UCSD-AML1 (cell line): ENCODE measurements at regions not wholly inside any gene's neighbourhood (a gene's known extent, or its start where the extent isn't known, plus 50 kb on each side); places are given as distances from the start of the nearest gene placed in this dataset.

Experiments
- DNase-seq: peaks from one replicate; lab custom pipeline; 2025; ENCODE audit not compliant: unreplicated experiment; lab: John Stamatoyannopoulos, UW

GRCh38 chr11:109342261-109342660, 79.7 kb upstream of the C11orf87 start:
- DNase-seq, result no peak

- DNase-seq, result no peak
Measured at GRCh38 chr11:109343242-109343641, 78.7 kb upstream of the C11orf87 start.

- no peak for DNase-seq
Measured at GRCh38 chr11:109347304-109347703, 74.7 kb upstream of the C11orf87 start.

- DNase-seq, result no peak
Measured at GRCh38 chr11:109349276-109350080, 72.5 kb upstream of the C11orf87 start.

DNA sequence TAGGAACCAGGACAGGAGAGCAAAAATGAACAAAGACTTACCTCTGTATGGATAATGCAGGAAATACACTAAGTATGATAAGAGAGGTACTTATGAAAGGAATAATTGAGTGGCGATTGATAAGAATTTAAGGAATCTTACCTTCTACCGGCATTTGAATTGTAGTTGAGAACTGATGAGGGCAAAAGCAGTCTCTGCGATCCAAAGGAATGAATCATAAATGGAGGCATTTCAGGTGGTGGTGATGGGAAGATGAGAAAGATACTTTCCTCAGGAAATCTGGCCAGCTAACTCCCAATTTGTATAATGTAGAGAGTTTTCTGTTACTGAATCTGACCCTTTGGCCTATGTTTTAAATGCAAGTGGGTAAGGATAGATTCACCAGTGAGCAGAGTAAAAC, 71.9 kb upstream of the C11orf87 start:
- DNase-seq, result no peak

- no peak for DNase-seq
Measured at GRCh38 chr11:109362059-109362458, 59.9 kb upstream of the C11orf87 start.

DNA sequence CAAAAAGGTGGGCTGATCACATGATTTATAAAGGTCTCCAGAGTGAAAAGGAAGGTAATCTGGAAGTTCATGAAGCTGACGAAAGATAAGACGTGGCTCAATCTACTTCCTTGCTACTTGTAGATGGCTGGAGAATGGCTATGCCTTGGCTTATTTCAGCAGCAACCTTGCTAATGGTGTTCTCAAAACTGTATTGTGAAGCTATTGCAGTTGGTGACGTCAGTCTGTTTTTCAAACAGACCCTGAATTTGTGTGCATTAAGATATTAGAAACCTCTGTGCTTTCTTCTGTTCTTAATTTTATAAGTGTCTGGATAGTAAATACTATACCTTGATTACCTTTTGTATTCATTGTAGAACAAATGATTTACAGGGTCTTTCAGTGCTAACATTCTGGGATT, 58.3 kb upstream of the C11orf87 start:
- DNase-seq, result no peak

GRCh38 chr11:109364851-109365250, 57.1 kb upstream of the C11orf87 start:
- DNase-seq, result no peak

DNA sequence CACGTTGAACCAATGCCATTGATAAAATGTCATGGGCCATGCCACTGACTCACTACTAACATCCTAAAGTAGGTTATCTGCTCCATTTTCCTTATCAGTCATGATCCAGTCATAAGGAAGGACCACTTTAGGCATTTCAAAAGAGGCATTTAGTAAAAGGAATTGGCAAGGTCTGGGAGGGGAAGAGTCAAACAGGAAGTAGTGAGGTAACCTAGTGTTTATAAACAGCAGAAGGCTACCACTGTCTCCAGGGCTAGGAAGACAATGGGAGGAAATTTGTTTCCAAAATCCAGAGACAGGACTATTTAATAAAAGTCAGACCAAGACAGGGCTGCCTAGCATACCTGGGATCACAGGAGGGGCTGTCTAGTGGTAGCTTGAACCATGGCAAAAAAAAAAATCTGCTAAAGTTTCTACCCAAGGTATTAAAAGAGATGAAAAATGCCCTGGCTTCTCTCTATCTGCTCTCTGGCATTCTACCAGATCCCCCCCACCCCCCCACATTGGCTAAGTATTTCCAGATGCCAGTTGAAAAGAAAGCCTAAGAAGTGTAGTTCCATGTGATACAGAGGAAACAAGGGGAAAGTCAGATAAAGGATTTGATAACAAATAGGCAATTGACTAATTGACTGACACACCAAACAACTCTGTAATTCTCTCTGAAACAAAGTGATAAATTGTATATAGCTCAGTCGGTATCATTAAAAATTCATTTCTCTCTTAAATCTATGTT, 50.4 kb upstream of the C11orf87 start:
- DNase-seq, result no peak
